Activated B cell treated with CpG ODN at 0.5 μM for 24 hours (primary cell): ENCODE measurements at regions not wholly inside any gene's neighbourhood (a gene's known extent, or its start where the extent isn't known, plus 50 kb on each side); places are given as distances from the start of the nearest gene placed in this dataset.
"Not testable (repeated sequence)": the region's sequence is repeated elsewhere in the genome, so short reads cannot be mapped to it uniquely, and the experiment has no call there.

Experiments
- ATAC-seq: fragments of 200-7000 bp; cut with Tn5 transposase; one replicate; pipeline ENCODE4 v1.10.0; 2021; ENCODE audit warnings: low read depth, mild to moderate bottlenecking, moderate library complexity
- CTCF ChIA-PET: fragments of 350-600 bp; sonication (Branson Sonifier 250); formaldehyde crosslinking; loops from one replicate; lab custom pipeline; 2021; ENCODE audit warnings: antibody characterized with exemption; lab: Charles Lee
- POLR2A ChIA-PET: fragments of 350-600 bp; sonication (Branson Sonifier 250); formaldehyde crosslinking; loops from one replicate; lab custom pipeline; 2021; ENCODE audit warnings: antibody characterized with exemption; lab: Charles Lee
- DNase-seq: peaks from one replicate; pipeline ENCODE4 v3.0.0; 2022
- H3K27ac Mint-ChIP-seq: one replicate; pipeline ENCODE4 v1.8.0; 2020; ENCODE audit warnings: mixed read lengths
- H3K27me3 Mint-ChIP-seq: one replicate; pipeline ENCODE4 v1.8.0; 2021; ENCODE audit warnings: mixed read lengths
- H3K36me3 Mint-ChIP-seq: one replicate; pipeline ENCODE4 v1.8.0; 2021; ENCODE audit warnings: low read depth, mixed read lengths
- H3K4me1 Mint-ChIP-seq: one replicate; pipeline ENCODE4 v1.8.0; 2021; ENCODE audit warnings: mixed read lengths
- H3K4me3 Mint-ChIP-seq: one replicate; pipeline ENCODE4 v1.8.0; 2020; ENCODE audit warnings: mild to moderate bottlenecking, mixed read lengths
- H3K9me3 Mint-ChIP-seq: one replicate; pipeline ENCODE4 v1.8.0; 2020; ENCODE audit warnings: mixed read lengths
- intact Hi-C: fragments of 100-400 bp; cut with micrococcal nuclease; formaldehyde crosslinking; loops from one replicate; pipeline ENCODE4 v1.15.1; 2024
- TF ChIP-seq, protein P1 (sequence below): fragments of 200-600 bp; IDR thresholded peaks from one replicate; pipeline ENCODE4 v1.8.0; 2022; ENCODE audit warnings: antibody characterized with exemption, mild to moderate bottlenecking

- TF ChIP-seq, protein P1, sequence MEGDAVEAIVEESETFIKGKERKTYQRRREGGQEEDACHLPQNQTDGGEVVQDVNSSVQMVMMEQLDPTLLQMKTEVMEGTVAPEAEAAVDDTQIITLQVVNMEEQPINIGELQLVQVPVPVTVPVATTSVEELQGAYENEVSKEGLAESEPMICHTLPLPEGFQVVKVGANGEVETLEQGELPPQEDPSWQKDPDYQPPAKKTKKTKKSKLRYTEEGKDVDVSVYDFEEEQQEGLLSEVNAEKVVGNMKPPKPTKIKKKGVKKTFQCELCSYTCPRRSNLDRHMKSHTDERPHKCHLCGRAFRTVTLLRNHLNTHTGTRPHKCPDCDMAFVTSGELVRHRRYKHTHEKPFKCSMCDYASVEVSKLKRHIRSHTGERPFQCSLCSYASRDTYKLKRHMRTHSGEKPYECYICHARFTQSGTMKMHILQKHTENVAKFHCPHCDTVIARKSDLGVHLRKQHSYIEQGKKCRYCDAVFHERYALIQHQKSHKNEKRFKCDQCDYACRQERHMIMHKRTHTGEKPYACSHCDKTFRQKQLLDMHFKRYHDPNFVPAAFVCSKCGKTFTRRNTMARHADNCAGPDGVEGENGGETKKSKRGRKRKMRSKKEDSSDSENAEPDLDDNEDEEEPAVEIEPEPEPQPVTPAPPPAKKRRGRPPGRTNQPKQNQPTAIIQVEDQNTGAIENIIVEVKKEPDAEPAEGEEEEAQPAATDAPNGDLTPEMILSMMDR = no peak
- ATAC-seq = no peak
- Mint-ChIP-seq H3K9me3 (peaks cover 3% of the 10 kb centered on the region), H3K27ac (no peak overlapping the region), H3K4me3 (no peak overlapping the region), H3K27me3 (no peaks in the 10 kb centered on the region), H3K4me1 (no peaks in the 10 kb centered on the region), H3K36me3 (no peaks in the 10 kb centered on the region)
- POLR2A ChIA-PET = no interaction called here
- intact Hi-C loops = no loop called here
- no peak for DNase-seq
- CTCF ChIA-PET = no interaction called here
These were observed 178.0 kb upstream of the IGFBP3 start for GRCh38 chr7:46099076-46099475.

GRCh38 chr7:46091071-46091470 is 170.0 kb upstream of the IGFBP3 start:
- TF ChIP-seq, protein P1 = no peak
- DNase-seq (no peak), ATAC-seq (no peak)
- Mint-ChIP-seq H3K27me3 (no peaks in the 10 kb centered on the region), H3K27ac (no peak overlapping the region), H3K36me3 (no peaks in the 10 kb centered on the region), H3K4me3 (no peak overlapping the region), H3K4me1 (no peaks in the 10 kb centered on the region), H3K9me3 (peaks cover 2% of the 10 kb centered on the region)
- ChIA-PET POLR2A (no interaction called here), CTCF (no interaction called here)
- intact Hi-C loops = no loop called here

GRCh38 chr7:46089281-46089680 is 168.2 kb upstream of the IGFBP3 start:
- POLR2A ChIA-PET = no interaction called here
- intact Hi-C loops = no loop called here
- no peaks in the 10 kb centered on the region for H3K4me1 Mint-ChIP-seq
- no peak for ATAC-seq
- CTCF ChIA-PET = no interaction called here
- H3K36me3 Mint-ChIP-seq = no peaks in the 10 kb centered on the region
- H3K27ac Mint-ChIP-seq = no peak overlapping the region
- no peaks in the 10 kb centered on the region for H3K27me3 Mint-ChIP-seq
- H3K9me3 Mint-ChIP-seq = peaks cover 2% of the 10 kb centered on the region
- TF ChIP-seq, protein P1 = no peak
- H3K4me3 Mint-ChIP-seq = no peak overlapping the region
- no peak for DNase-seq

- ATAC-seq, CTCF ChIA-PET, DNase-seq, H3K4me3 Mint-ChIP-seq, H3K4me1 Mint-ChIP-seq, H3K36me3 Mint-ChIP-seq, H3K9me3 Mint-ChIP-seq, intact Hi-C loops, H3K27me3 Mint-ChIP-seq, H3K27ac Mint-ChIP-seq, POLR2A ChIA-PET: not testable (repeated sequence)
These were observed 167.4 kb upstream of the IGFBP3 start for GRCh38 chr7:46088486-46088885.

DNA sequence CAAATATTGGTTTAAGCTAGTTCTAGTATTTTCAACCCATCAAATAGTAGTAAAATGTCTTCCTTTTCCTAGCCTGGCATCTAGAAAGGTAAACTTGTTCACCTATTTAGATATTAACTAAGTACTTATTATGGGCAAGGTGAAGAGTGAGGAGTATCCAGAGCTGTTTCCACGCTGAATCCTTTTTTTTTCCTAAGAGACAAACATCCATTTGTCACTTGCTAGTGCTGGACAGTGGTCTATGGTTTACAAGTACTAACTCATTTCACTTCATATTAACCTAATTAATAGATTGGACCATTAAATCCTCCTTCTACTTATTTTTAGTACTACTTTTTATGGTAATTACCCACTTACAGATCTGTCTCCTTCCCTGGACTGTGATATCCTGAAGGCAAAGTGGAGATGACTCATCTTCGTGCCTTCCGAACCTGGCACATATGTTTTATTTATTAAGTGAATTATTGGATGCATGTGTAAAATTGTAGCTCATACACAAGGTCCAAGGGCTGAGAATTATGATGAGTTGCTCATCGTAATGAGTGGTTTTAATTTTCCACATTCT is 159.6 kb upstream of the IGFBP3 start:
- CTCF ChIA-PET = no interaction called here
- Mint-ChIP-seq H3K27ac (no peak overlapping the region), H3K9me3 (peaks cover 2% of the 10 kb centered on the region), H3K4me1 (no peaks in the 10 kb centered on the region), H3K36me3 (no peaks in the 10 kb centered on the region), H3K27me3 (peaks cover 1% of the 10 kb centered on the region), H3K4me3 (no peak overlapping the region)
- POLR2A ChIA-PET = no interaction called here
- ATAC-seq = no peak
- no peak for DNase-seq
- TF ChIP-seq, protein P1 = no peak
- intact Hi-C loops = no loop called here

GRCh38 chr7:46079421-46079820 is 158.3 kb upstream of the IGFBP3 start:
- TF ChIP-seq, protein P1 = no peak
- ChIA-PET CTCF (no interaction called here), POLR2A (no interaction called here)
- peaks cover 1% of the 10 kb centered on the region for H3K27me3 Mint-ChIP-seq
- DNase-seq = no peak
- H3K4me1 Mint-ChIP-seq = no peaks in the 10 kb centered on the region
- peaks cover 2% of the 10 kb centered on the region for H3K9me3 Mint-ChIP-seq
- H3K27ac Mint-ChIP-seq = no peak overlapping the region
- no peak for ATAC-seq
- no peaks in the 10 kb centered on the region for H3K36me3 Mint-ChIP-seq
- no peak overlapping the region for H3K4me3 Mint-ChIP-seq
- intact Hi-C loops = no loop called here
